HEK293 (cell line): ENCODE measurements at regions not wholly inside any gene's neighbourhood (a gene's known extent, or its start where the extent isn't known, plus 50 kb on each side); places are given as distances from the start of the nearest gene placed in this dataset.

Experiments used
- CTCF ChIA-PET: fragments of 350-600 bp; formaldehyde crosslinking; extraction: SDS; loops from one replicate; lab custom pipeline; 2021; ENCODE audit warnings: antibody characterized with exemption; lab: Yijun Ruan, JAX
- POLR2A ChIA-PET: fragments of 300-600 bp; formaldehyde crosslinking; extraction: SDS; loops from one replicate; lab custom pipeline; 2020; ENCODE audit warnings: antibody characterized with exemption, inconsistent platforms; lab: Yijun Ruan, JAX
- H3K27ac ChIP-seq: fragments of 200-500 bp; sonication (Bioruptor generic); 2 replicates; pipeline ENCODE4 v1.5.1; 2014; ENCODE audit warnings: low read depth, low read length, control low read depth, inconsistent platforms; ENCODE audit errors: extremely low read depth
- H3K36me3 ChIP-seq, 2 experiments: fragments of 200-500 bp in 1 of 2; sonication (Bioruptor generic) in 1 of 2; 1 replicate in 1 of 2; 2 replicates in 1 of 2; pipeline ENCODE4 v1.5.1; 2014 to 2017; ENCODE audit warnings: inconsistent platforms in 2 of 2, low read length in 2 of 2; ENCODE audit not compliant: control insufficient read depth in 2 of 2, insufficient read depth in 1 of 2
- H3K4me1 ChIP-seq: fragments of 200-500 bp; sonication (Bioruptor generic); 2 replicates; pipeline ENCODE4 v1.5.1; 2014; ENCODE audit warnings: mild to moderate bottlenecking, low read length, inconsistent platforms; ENCODE audit not compliant: control insufficient read depth, insufficient read depth
- H3K4me3 ChIP-seq: 2 replicates; pipeline ENCODE4 v1.5.1; 2011; ENCODE audit warnings: low read depth, mild to moderate bottlenecking, control low read depth, low read length, moderate library complexity
- H3K9me3 ChIP-seq: fragments of 200-500 bp; sonication (Bioruptor generic); 2 replicates; pipeline ENCODE4 v1.5.1; 2014; ENCODE audit warnings: low read depth, low read length, inconsistent platforms; ENCODE audit not compliant: control insufficient read depth, insufficient read depth
- BCL11B ChIP-seq: fragments of 450-650 bp; formaldehyde crosslinking; IDR thresholded peaks from 2 replicates; pipeline ENCODE4 v1.5.1; 2016; ENCODE audit warnings: low read depth, missing biosample characterization, missing genetic modification characterization
- EGR2 ChIP-seq: fragments of 450-650 bp; formaldehyde crosslinking; IDR thresholded peaks from 2 replicates; pipeline ENCODE4 v1.5.1; 2016; ENCODE audit warnings: low read depth, missing biosample characterization, missing genetic modification characterization
- FEZF1 ChIP-seq: fragments of 450-650 bp; formaldehyde crosslinking; IDR thresholded peaks from 2 replicates; pipeline ENCODE4 v1.5.1; 2016; ENCODE audit warnings: missing biosample characterization, missing genetic modification characterization
- GLI4 ChIP-seq: fragments of 450-650 bp; formaldehyde crosslinking; IDR thresholded peaks from 2 replicates; pipeline ENCODE4 v1.5.1; 2016; ENCODE audit warnings: missing biosample characterization, missing genetic modification characterization
- GLIS1 ChIP-seq: fragments of 450-650 bp; formaldehyde crosslinking; IDR thresholded peaks from 2 replicates; pipeline ENCODE4 v1.5.1; 2016; ENCODE audit warnings: missing biosample characterization, missing genetic modification characterization
- SALL2 ChIP-seq: fragments of 450-650 bp; formaldehyde crosslinking; IDR thresholded peaks from 2 replicates; pipeline ENCODE4 v1.5.0; 2017; ENCODE audit warnings: missing biosample characterization, mild to moderate bottlenecking, missing genetic modification characterization, borderline replicate concordance
- TRIM28 ChIP-seq: IDR thresholded peaks from 2 replicates; pipeline ENCODE4 v1.6.1; 2011; ENCODE audit warnings: low read length, control low read depth, borderline replicate concordance
- ZBTB10 ChIP-seq: fragments of 450-650 bp; formaldehyde crosslinking; IDR thresholded peaks from 2 replicates; pipeline ENCODE4 v1.5.1; 2016; ENCODE audit warnings: missing biosample characterization, missing genetic modification characterization
- ZFHX2 ChIP-seq: fragments of 450-650 bp; formaldehyde crosslinking; conservative IDR thresholded peaks from 2 replicates; pipeline ENCODE4 v1.5.1; 2016; ENCODE audit warnings: missing biosample characterization, missing genetic modification characterization
- ZFP3 ChIP-seq: fragments of 450-650 bp; formaldehyde crosslinking; IDR thresholded peaks from 2 replicates; pipeline ENCODE4 v1.5.1; 2016; ENCODE audit warnings: low read depth, missing biosample characterization, missing genetic modification characterization
- ZNF10 ChIP-seq: fragments of 450-650 bp; formaldehyde crosslinking; IDR thresholded peaks from 2 replicates; pipeline ENCODE4 v1.5.1; 2017; ENCODE audit warnings: missing biosample characterization, missing genetic modification characterization
- ZNF138 ChIP-seq: fragments of 450-650 bp; formaldehyde crosslinking; IDR thresholded peaks from 2 replicates; pipeline ENCODE4 v1.5.1; 2016; ENCODE audit warnings: missing biosample characterization, missing genetic modification characterization, borderline replicate concordance
- ZNF146 ChIP-seq: fragments of 450-650 bp; formaldehyde crosslinking; IDR thresholded peaks from 2 replicates; pipeline ENCODE4 v1.5.1; 2016; ENCODE audit warnings: missing biosample characterization, missing genetic modification characterization
- ZNF2 ChIP-seq: fragments of 450-650 bp; formaldehyde crosslinking; IDR thresholded peaks from 2 replicates; pipeline ENCODE4 v1.5.1; 2016; ENCODE audit warnings: missing biosample characterization, missing genetic modification characterization
- ZNF26 ChIP-seq: fragments of 450-650 bp; formaldehyde crosslinking; IDR thresholded peaks from 2 replicates; pipeline ENCODE4 v1.5.1; 2016; ENCODE audit warnings: missing biosample characterization, missing genetic modification characterization
- ZNF521 ChIP-seq: fragments of 450-650 bp; formaldehyde crosslinking; IDR thresholded peaks from 2 replicates; pipeline ENCODE4 v1.5.1; 2017; ENCODE audit warnings: missing biosample characterization, mild to moderate bottlenecking, missing genetic modification characterization
- ZNF544 ChIP-seq: fragments of 450-650 bp; formaldehyde crosslinking; IDR thresholded peaks from 2 replicates; pipeline ENCODE4 v1.5.0; 2017; ENCODE audit warnings: missing biosample characterization, missing genetic modification characterization
- ZNF548 ChIP-seq: fragments of 450-650 bp; formaldehyde crosslinking; IDR thresholded peaks from 2 replicates; pipeline ENCODE4 v1.5.1; 2016; ENCODE audit warnings: missing biosample characterization, missing genetic modification characterization
- ZNF580 ChIP-seq: fragments of 450-650 bp; formaldehyde crosslinking; IDR thresholded peaks from 2 replicates; pipeline ENCODE4 v1.5.1; 2016; ENCODE audit warnings: missing biosample characterization, missing genetic modification characterization
- ZNF596 ChIP-seq: fragments of 450-650 bp; IDR thresholded peaks from 2 replicates; pipeline ENCODE4 v1.5.0; 2018; ENCODE audit warnings: missing biosample characterization, mild to moderate bottlenecking, missing genetic modification characterization, moderate library complexity
- ZNF639 ChIP-seq: fragments of 450-650 bp; formaldehyde crosslinking; IDR thresholded peaks from 2 replicates; pipeline ENCODE4 v1.5.1; 2016; ENCODE audit warnings: missing biosample characterization, missing genetic modification characterization
- ZNF701 ChIP-seq: fragments of 450-650 bp; formaldehyde crosslinking; IDR thresholded peaks from 2 replicates; pipeline ENCODE4 v1.5.1; 2016; ENCODE audit warnings: missing biosample characterization, missing genetic modification characterization
- TF ChIP-seq, protein P1 (sequence below): fragments of 450-650 bp; formaldehyde crosslinking; IDR thresholded peaks from 2 replicates; pipeline ENCODE4 v1.5.1; 2016; ENCODE audit warnings: missing biosample characterization, missing genetic modification characterization
- TF ChIP-seq, protein P2 (sequence below): fragments of 450-650 bp; formaldehyde crosslinking; IDR thresholded peaks from 2 replicates; pipeline ENCODE4 v1.5.1; 2016; ENCODE audit warnings: missing biosample characterization, missing genetic modification characterization
- TF ChIP-seq, protein P3 (sequence below): fragments of 450-650 bp; formaldehyde crosslinking; IDR thresholded peaks from 2 replicates; pipeline ENCODE4 v1.5.1; 2017; ENCODE audit warnings: missing biosample characterization, mild to moderate bottlenecking, missing genetic modification characterization, moderate library complexity

GRCh38 chr15:69736161-69736560, 283.5 kb downstream of the RPLP1 start (continued):
- TF ChIP-seq ZNF521 (tag by site-specific recombination) (no peak), GLIS1 (tag by site-specific recombination) (peak; percentile 73), ZNF548 (tag by site-specific recombination) (no peak), ZNF639 (no peak), ZNF701 (tag by site-specific recombination) (no peak)
- TF ChIP-seq, all 188 proteins: peak for 2

DNA sequence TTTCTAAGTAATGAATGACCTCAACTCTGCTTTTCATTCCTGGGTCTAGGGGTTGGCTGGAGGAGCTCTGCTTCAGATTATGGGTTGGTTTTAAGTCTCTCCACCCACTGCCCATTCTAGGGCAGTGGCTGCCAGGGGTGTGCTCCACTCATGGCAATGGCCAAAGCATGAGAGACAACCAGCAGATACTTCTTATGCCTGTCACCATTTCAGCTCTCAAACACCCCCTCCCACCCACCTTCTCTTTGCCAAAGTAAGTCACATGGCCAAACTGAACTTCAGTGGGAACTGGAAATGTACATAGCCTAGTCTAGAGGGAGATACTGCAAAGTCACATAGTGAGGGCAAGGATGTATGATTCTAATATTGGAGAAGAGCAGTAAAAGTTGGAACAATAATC, 285.3 kb downstream of the RPLP1 start:
- Histone ChIP-seq H3K27ac (no peak overlapping the region), H3K9me3 (peaks cover 5% of the 10 kb centered on the region), H3K4me3 (no peak overlapping the region), H3K4me1 (no peaks in the 10 kb centered on the region), H3K36me3 (no peaks in the 10 kb centered on the region)
- peak; percentile 18; the same call in 1 of the 2 replicates for TF ChIP-seq ZFHX2 (tag by site-specific recombination)
- TF ChIP-seq GLI4 (tag by site-specific recombination), result no peak
- TF ChIP-seq EGR2, result 0 out of 2 replicates have a peak, but pooled peaks have one; percentile 39
- POLR2A ChIA-PET, result no interaction called here
- CTCF ChIA-PET, result interaction anchor here (0.5 to 1.4 kb wide), 2 partner anchors 9 to 241 kb away, joined by 3 to 12 read pairs; no protein-coding TSS in a partner anchor

DNA sequence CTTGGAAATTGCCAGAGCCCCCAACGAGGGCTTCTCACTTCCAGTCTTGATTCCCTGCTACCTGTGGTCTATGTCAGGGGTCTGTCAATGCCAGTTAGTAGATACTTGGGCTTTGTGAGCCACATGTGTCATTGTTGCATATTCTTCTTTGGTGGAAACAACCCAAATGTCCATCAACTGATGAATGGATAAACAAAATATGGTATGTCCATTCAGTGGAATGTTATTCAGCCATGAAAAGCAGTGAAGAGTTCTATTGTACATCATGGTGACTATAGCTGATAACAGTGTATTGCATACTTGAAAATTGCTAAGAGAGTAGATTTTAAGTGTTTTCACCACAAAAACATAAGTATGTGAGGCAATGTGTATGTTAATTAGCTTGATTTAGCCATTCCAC, 288.1 kb downstream of the RPLP1 start:
- H3K4me1 ChIP-seq, result no peaks in the 10 kb centered on the region
- ChIA-PET CTCF (interaction anchor here (0.6 to 1.0 kb wide), 3 partner anchors 9 to 24 kb away, joined by 4 read pairs; no protein-coding TSS in a partner anchor), POLR2A (no interaction called here)
- H3K27ac ChIP-seq, result no peak overlapping the region
- H3K36me3 ChIP-seq, result no peaks in the 10 kb centered on the region
- H3K4me3 ChIP-seq, result no peak overlapping the region
- H3K9me3 ChIP-seq, result peaks cover 5% of the 10 kb centered on the region
- peak; percentile 30; the same call in 1 of the 2 replicates for TF ChIP-seq TRIM28
- no peak for TF ChIP-seq BCL11B (tag by site-specific recombination)
- no peak for TF ChIP-seq ZNF544 (tag by site-specific recombination)
- no peak for TF ChIP-seq SALL2
- TF ChIP-seq ZNF146, result peak; percentile 70
- TF ChIP-seq, protein P1, sequence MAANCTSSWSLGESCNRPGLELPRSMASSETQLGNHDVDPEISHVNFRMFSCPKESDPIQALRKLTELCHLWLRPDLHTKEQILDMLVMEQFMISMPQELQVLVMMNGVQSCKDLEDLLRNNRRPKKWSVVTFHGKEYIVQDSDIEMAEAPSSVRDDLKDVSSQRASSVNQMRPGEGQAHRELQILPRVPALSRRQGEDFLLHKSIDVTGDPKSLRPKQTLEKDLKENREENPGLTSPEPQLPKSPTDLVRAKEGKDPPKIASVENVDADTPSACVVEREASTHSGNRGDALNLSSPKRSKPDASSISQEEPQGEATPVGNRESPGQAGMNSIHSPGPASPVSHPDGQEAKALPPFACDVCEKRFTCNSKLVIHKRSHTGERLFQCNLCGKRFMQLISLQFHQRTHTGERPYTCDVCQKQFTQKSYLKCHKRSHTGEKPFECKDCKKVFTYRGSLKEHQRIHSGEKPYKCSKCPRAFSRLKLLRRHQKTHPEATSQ (tag by site-specific recombination), result no peak
- TF ChIP-seq ZNF580, result peak; percentile 16; the same call in 1 of the 2 replicates
- TF ChIP-seq FEZF1, result no peak
- no peak for TF ChIP-seq ZBTB10 (tag by site-specific recombination)
- no peak for TF ChIP-seq ZFP3 (tag by site-specific recombination)
- TF ChIP-seq, protein P2, sequence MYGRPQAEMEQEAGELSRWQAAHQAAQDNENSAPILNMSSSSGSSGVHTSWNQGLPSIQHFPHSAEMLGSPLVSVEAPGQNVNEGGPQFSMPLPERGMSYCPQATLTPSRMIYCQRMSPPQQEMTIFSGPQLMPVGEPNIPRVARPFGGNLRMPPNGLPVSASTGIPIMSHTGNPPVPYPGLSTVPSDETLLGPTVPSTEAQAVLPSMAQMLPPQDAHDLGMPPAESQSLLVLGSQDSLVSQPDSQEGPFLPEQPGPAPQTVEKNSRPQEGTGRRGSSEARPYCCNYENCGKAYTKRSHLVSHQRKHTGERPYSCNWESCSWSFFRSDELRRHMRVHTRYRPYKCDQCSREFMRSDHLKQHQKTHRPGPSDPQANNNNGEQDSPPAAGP, result no peak
- TF ChIP-seq ZNF596 (tag by site-specific recombination), result no peak
- TF ChIP-seq ZNF2 (tag by site-specific recombination), result no peak
- TF ChIP-seq ZNF26 (tag by site-specific recombination), result no peak
- TF ChIP-seq, protein P3, sequence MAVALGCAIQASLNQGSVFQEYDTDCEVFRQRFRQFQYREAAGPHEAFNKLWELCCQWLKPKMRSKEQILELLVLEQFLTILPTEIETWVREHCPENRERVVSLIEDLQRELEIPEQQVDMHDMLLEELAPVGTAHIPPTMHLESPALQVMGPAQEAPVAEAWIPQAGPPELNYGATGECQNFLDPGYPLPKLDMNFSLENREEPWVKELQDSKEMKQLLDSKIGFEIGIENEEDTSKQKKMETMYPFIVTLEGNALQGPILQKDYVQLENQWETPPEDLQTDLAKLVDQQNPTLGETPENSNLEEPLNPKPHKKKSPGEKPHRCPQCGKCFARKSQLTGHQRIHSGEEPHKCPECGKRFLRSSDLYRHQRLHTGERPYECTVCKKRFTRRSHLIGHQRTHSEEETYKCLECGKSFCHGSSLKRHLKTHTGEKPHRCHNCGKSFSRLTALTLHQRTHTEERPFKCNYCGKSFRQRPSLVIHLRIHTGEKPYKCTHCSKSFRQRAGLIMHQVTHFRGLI (tag by site-specific recombination), result no peak
- TF ChIP-seq ZNF10 (tag by site-specific recombination), result peak; percentile 71
- no peak for TF ChIP-seq ZNF138 (tag by site-specific recombination)
